Lung microvascular endothelial cell (primary cell): ENCODE measurements at regions not wholly inside any gene's neighbourhood (a gene's known extent, or its start where the extent isn't known, plus 50 kb on each side); places are given as distances from the start of the nearest gene placed in this dataset.

Experiments
- DNase-seq, 2 donors: peaks; one replicate each; pipeline versions ENCODE4 v3.0.0 to v3.0.0-alpha.2; 2010; ENCODE audit warnings: low read depth in 2 of 2

- DNase-seq = no peak
Observed at GRCh38 chr18:53819174-53819573, 405.3 kb downstream of the MBD2 start.

DNA sequence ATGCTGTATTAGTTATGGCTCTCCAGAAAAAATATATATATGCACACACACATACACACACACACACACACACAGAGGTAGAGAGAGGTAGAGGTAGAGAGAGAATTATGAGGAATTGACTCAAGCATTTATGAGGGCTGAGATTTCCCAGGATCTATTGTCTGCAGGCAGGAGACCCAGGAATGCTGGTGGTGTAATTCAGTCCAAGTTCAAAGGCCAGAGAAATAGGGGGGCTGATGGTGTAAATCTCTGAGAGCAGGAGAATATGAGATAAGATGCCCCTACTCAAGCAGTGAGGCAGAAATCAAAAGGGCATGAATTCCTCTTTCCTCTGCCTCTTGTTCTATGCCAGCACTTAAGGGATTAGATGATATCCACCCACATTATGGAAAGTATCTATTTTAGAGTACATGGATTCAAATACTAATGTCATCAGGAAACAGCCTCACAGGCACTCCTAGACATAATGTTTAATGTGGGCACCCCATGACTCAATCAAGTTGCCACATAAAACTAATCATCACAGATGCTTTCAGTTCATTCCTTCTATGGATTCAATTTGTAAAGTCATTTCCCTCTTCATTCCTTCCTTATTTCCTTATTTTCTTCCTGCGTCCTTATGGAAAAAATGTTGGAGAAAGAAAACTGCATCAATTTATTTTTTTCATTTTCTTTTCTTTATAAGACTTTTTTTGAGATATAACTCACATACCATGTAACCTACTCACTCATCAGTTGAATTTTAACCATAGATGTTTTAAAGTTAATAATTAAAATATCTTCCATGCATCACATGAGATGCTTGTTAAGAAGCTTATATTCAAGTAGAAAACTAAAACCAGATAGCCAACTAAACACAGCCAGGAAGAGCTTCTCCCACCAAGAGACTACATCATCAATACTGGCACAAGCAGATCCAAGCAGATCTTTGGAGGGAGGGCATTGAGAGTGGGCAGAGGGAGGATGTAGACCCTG lies 406.2 kb downstream of the MBD2 start:
- no peak for DNase-seq

GRCh38 chr18:53800171-53800570 lies 424.3 kb downstream of the MBD2 start:
- DNase-seq = no peak

DNA sequence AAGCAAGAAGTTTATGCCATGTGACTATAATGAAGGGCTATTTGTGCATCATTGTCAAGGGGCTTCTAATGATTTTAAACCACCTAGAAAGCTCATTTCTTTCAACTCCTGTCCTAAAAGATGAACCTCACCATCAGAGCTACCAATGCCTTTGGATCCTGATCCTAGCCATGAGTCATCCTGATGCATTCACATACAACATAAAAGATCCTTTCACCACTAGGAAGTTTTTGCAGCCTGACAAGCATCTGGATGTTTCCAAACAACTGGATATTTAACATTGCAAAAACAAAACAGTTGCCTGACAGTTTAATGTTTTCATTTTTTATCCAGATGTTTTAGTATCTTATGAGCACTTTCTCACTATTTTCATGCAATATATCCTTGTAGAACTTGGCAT lies 425.3 kb downstream of the MBD2 start:
- DNase-seq = no peak

DNA sequence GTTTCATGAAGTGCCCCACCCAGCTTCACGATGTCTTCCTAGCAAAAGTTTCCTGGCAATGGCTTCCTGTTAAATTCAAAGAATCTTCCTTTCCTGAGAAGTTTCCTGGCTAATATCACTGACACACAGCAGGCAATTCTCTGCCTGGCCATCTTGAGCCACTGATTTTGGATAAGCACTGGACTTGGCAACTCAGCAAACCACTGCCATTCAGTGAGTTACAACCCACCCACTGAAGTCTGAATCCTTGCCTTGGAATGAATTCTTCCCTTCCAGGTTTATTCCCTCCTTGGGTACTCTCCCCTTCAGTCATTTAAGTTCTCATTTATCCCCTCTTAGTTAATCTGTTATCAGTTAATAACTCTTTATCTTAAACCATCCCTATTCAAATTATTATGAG lies 426.0 kb downstream of the MBD2 start:
- DNase-seq = no peak

- DNase-seq = no peak
Observed at GRCh38 chr18:53797998-53798495, 426.4 kb downstream of the MBD2 start.

- no peak for DNase-seq
Observed at GRCh38 chr18:53796040-53796729, 428.3 kb downstream of the MBD2 start.

DNA sequence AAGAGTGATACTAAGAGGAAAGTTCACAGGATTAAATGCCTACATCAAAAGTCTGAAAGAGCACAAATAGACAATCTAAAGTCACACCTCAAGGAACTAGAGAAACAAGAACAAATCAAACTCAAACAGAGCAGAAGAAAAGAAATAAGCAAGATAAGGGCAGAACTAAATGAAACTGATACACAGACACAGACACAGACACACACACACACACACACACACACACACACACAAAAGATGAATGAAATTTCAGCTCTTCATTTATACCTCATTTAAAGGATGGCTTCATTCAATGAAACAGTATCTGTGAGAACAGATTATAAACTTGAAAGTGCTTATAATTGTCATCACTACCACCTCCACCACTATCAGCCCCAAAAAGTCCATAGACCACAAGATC lies 428.9 kb downstream of the MBD2 start:
- DNase-seq = no peak

DNA sequence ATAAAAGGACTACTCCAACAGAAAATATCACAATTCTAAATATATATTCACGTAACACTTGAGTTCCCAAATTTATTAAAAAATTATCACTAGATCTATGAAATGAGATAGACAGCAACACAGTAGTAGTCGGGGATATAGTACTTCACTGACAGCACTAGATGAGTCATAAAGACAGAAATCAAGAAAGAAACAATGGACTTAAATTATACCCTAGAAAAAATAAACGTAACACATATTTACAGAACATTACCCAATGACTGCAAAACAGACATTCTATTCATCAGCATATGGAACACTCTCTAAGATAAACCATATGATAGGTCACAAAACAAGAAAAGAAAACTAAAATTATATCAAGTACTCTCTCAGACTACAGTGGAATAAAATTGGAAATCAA lies 429.4 kb downstream of the MBD2 start:
- no peak for DNase-seq

GRCh38 chr18:53792762-53793161 lies 431.7 kb downstream of the MBD2 start:
- DNase-seq = no peak

DNA sequence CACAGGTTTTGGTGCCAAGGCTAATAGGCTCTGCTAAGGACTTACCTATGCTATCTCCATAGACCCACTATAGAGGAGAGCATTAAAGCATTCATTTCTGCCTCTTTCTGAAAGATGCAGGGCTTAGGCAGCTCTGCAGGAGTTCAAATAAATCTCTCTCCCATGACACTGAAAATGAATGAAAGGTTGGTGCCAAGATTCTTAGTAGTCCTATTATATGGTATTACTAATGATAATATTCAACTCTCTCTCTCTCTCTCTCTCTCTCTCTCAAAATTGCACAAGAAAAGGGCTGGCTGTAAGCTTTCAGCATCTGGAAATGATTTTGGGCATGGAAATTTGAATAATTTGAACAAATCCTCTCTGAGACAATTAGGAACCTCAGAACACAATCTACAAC lies 433.7 kb downstream of the MBD2 start:
- DNase-seq = no peak

GRCh38 chr18:53789376-53790247 lies 434.9 kb downstream of the MBD2 start:
- DNase-seq = no peak

GRCh38 chr18:53785811-53786210 lies 438.7 kb downstream of the MBD2 start:
- no peak for DNase-seq

DNA sequence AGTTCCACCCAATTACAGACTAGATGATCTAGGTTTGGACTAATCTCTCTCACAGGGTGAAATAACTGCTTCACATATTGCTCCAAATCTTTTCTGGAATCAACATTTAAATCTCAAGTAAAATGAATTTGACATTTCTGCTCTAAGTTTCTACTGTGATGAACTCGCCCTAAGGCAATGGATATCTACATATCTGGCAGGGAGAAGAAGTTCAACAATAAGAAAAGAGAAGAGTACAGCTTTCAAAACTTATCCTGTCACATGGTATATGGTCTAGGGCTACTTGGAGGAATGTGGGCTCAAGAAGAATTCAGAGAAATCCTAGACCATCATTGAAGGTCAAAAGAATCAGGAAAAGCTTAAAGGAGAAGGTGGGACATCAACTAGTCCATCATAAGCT lies 440.2 kb downstream of the MBD2 start:
- no peak for DNase-seq

DNA sequence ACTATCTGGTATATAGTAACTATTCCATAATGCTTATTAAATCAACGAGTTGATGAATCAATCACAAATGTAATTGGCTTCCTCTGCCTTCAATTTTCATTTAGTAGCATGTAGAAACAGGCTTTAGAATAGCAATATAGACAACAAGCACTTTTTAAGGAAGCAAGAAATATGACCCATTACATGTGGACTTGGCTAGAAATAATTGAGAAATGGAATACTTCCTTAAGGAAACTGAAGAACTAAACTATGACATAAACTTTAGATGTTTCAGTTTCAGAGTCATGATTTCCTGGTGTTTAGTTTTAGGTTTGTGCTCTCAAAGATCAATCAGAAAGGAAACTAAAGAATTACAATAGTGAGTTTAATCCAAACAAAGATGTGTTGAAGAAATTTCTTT lies 443.8 kb downstream of the MBD2 start:
- DNase-seq = no peak

DNA sequence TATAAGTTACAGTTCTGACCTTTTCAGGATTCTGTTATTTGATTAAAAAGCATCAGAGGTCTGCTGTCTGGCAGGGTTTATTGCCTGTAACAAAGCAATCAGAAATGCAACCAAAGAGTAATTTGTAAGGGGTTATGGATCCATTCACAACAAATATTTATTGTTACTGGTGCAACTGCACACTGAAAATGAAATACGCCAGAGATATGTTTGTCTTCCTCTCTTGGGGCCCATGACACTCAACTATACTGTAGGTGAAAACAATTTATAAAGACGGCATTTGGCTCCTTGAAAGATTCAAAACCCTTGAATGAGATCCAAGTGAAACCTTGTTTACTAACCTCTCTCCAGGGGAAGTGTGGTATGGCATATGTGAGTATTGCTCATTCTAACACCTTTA lies 452.2 kb downstream of the MBD2 start:
- no peak for DNase-seq

DNA sequence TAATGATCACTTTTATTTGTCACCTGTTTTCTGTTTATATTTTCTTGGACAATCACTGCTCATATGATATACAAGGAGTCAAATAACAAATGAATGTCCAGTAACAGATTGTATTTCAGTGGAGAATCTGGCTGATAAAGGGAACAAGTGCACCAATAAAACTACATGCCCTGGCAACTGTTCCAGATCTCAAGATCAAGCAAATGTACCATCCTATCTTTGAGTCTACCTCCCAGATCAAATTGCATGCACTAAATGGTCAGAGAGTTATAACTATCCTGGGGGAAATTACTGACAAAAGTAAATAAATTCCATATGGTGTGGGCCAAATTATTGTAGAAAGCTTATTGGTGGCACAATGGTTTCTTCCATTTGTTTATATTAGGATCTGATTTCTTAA lies 452.8 kb downstream of the MBD2 start:
- no peak for DNase-seq

DNA sequence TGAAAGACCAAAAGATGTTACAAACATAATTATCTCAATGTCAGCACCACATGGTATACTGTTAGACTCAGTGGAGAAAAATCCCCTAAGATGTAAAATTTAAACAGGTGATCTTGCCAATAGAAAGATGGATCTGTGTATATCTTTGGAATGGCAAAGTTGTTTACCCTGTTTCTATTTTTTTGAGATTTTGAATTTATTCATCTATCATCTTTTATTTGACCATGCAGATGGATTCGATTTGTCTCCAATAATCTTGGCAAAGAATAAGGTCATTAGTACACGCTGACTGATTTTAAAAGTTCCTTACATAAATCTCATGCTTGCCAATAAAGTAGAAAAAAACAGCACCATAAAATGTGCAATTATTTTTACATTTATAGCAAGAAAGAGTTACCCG lies 459.3 kb downstream of the MBD2 start:
- DNase-seq = no peak

GRCh38 chr18:53764086-53764485 lies 460.4 kb downstream of the MBD2 start:
- no peak for DNase-seq

GRCh38 chr18:53757328-53757727 lies 467.1 kb downstream of the MBD2 start:
- no peak for DNase-seq

GRCh38 chr18:53756610-53756972 lies 467.9 kb downstream of the MBD2 start:
- no peak for DNase-seq
